GM19397 (cell line): ENCODE measurements at regions not wholly inside any gene's neighbourhood (a gene's known extent, or its start where the extent isn't known, plus 50 kb on each side); places are given as distances from the start of the nearest gene placed in this dataset.
A peak's percentile ranks its signal among the peaks of the same experiment; 100 is the strongest.
"Not testable (repeated sequence)": the region's sequence is repeated elsewhere in the genome, so short reads cannot be mapped to it uniquely, and the experiment has no call there.

Source experiments
- ATAC-seq: cut with Tn5 transposase; IDR thresholded peaks from one replicate; pipeline ENCODE4 v1.9.1; 2021; ENCODE audit warnings: mild to moderate bottlenecking, moderate library complexity; ENCODE audit not compliant: unreplicated experiment

DNA sequence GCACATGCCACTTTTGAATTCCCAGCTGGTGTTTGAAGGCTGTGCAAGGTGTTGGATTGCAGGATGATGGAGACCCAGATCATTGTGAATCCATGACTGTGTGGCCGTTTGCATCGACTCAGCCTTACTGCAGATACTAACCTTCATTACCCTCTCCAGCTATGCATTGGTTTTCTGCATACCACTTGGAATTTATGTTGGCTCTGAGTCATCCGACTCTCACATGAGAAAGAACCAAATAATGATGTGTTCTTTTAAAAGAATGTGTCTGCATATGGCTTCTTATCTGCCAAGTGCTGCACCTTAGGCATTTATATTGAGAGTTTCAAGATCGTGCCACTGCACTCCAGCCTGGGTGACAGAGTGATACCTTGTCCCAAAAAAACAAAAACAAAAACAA lies 106.7 kb upstream of the PRKX start:
- ATAC-seq: no peak

DNA sequence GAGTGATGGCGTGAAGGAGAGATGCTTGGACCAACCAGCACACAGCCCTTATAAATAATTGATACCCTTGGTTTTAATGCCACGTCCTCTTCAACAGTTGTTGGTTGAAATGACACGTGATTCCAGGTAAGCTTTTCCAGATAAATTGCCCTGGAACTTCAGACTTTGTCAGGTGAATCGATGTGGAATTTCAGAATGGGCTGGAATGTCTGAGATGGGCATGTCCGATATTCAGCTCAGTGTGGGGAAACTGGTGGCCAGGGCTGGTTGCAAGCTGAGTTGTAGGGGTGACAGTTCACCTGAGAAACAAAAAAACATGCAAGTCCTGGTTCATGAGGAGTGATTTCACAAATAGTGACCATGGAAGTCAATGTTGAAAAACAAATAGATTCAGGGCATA lies 104.0 kb upstream of the PRKX start:
- not testable (repeated sequence) for ATAC-seq

DNA sequence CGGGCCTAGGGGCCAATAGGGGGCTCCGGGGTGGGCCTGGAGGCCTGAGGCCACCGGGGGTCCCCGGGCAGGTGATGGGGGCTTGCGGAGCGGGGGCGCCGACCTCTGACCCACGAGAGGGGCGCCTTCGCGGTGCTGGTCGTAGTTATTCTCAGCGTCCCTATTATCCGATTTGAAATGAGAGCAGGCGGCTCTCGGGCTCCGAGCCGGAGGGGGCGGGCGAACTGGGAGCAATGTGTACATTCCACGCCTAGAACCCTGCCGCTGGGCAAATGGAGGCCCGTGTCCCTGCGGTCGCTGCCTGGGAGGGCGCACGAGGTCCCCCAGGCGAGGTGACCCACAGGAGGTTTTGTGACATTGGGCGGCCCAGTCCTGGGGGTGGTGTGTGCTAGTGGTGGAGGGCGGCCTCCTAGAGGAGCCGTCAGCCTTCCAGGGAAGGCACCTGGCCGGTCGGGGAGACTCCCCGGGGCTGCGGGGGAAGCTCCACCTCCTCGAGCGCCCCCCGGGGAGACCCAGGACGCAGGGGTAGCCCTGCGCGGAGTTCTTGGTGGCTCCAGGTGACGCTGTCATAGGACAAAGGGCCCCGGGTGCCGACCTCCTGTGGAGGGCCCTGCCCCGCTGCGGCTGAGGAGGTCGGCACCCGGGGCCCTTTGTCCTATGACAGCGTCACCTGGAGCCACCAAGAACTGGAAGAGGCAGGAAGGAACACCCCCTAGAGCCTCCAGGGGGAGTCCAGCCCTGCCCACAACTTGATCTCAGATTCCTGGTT lies 102.6 kb upstream of the PRKX start:
- peak; percentile 14 for ATAC-seq

DNA sequence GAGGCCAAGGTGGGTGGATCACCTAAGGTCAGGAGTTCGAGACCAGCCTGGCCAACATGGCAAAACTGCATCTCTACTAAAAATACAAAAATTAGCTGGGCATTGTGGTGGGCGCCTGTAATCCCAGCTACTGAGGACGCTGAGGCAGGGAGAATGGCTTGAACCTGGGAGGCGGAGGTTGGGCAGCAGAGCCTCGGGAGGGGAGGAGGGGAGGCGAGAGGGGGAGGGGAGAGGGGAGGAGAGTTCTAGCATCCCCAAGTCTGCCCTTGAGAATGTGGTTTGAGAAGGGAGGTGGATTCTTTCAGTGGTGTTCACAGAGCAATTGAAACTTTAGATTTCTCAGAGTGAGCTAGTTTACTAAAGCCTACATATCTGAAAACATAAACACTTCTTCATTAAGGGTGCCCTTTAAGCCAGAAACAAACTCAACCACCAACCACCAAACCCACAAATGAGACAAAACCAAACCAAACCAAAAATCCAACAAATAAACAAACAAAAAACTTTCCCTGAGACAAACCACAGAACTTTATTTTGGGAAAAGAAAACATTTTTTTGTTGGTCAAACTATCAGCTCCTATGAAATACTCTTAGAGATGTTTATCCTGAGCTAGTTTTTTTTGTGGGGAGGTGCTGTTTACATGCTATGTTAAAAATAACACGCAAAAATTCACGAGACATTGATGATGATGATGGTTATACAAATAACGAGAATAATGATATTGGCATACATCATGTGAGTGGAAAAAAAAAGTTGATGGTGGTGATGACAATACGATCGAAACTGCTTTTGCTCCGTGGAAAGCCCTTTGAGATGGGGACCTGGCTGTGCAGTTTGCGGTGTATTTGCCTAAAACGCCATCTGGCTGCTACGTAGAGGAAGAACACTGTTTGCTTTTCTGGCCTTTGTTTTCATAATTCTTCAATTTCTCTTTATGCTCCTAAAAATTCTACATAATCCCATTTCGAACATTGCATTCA lies 98.2 kb upstream of the PRKX start:
- ATAC-seq: no peak

DNA sequence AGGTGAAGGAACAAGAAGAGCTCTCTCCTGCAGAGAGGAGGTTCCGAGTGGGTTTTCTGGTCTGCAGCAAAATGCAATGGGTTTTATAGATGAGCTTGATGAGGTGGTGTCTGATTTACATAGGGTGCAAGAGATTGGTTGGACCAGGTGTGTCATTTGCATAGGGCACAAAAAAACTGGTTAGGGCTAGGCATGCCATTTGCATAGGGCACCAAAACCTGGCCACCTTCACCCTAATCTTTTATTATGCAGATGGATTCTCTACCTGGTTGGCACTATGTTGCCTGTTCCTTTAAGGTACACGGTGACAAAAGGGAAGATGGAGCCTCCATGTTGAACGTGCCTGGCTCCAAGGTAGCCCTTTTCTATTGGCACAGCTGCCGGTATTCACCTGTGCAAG lies 94.5 kb upstream of the PRKX start:
- no peak for ATAC-seq

DNA sequence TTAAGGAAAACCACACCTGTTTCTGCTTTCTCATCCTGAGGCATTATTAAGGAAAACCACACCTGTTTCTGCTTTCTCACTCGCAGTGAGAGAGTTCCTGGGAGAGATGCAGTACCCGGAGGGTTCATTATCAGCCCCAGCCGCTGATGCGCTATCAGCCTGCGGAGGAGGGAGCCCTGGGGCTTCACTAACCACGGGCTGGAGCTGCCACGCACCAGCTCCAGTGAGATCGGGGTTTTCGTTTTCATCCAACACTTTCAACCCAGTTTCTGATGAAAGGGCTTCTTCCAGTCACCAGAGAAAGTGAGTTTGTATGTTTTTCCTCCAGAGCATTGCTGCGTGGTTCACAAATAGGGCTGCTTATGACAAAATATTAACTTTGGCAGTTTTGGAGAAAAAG lies 93.2 kb upstream of the PRKX start:
- no peak for ATAC-seq

DNA sequence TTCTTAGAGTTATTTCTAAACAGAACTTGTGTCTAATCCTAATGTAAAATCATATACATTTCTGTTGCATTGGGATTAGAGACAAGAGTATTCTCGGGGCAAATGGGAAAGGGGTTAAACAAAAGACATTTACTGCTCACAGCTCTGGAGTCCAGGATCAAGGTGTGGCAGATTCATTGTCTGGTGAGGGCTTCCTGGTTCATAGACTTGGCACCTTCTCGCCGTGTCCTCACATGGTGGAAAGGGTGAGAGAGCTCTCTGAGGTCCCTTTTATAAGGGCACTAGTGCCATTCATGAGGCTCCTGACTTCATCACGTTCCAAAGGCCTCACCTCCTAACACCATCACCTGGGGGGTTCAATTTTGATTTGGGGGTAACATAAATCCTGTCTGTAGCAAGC lies 90.3 kb upstream of the PRKX start:
- ATAC-seq: no peak

DNA sequence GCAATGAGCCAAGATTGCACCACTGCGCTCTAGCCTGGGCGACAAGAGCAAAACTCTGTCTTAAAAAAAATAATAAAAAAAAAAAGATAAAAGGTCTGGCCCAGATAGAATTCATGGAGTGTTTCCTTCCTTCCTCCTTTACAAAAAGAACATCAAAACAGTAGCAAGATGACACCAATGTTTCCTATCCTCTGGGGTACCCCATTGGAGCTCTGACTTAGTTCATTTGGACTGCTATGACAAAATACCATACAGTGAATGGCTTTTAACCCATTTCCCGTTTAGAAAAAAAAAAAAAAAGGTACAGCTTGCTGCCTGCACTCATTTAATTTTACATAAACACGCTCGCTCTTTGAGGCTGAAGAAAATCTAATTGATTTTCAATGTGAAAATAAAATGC lies 89.9 kb upstream of the PRKX start:
- no peak for ATAC-seq

DNA sequence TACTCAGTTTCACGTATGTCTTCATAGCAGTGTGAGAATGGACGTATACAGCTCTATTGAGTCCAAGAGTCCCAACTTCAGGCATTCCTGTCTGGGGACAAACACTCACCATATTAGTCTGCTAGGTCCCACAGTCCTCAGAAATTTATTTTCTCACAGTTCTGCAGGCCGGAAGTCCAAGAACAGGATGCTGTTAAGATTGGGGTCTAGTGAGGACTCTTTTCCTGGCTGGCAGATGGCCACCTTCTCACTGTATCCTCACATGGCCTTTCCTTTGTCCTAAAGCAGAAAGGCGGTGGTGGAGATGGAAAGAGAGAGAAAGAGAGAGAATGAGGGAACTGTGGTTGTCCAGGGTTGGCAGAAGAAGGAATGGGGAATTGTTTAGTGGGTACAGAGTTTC lies 82.0 kb upstream of the PRKX start:
- ATAC-seq: not testable (repeated sequence)

DNA sequence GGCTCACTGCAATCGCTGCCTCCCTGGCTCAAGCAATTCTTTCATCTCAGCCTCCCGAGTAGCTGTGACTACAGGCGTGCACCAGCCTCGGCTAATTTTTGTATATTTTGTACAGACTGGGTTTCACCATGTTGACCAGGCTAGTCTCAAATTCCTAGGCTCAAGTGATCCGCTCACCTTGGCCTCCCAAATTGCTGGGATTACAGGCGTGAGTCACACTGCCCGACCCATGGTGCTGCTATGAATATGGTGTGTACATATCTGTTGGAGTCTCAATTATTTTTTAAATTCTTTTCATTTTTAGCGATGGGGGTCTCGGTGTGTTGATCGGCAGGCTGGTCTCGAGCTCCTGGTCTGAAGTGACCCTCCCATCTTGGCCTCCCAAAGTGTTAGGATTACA lies 78.0 kb upstream of the PRKX start:
- no peak for ATAC-seq

DNA sequence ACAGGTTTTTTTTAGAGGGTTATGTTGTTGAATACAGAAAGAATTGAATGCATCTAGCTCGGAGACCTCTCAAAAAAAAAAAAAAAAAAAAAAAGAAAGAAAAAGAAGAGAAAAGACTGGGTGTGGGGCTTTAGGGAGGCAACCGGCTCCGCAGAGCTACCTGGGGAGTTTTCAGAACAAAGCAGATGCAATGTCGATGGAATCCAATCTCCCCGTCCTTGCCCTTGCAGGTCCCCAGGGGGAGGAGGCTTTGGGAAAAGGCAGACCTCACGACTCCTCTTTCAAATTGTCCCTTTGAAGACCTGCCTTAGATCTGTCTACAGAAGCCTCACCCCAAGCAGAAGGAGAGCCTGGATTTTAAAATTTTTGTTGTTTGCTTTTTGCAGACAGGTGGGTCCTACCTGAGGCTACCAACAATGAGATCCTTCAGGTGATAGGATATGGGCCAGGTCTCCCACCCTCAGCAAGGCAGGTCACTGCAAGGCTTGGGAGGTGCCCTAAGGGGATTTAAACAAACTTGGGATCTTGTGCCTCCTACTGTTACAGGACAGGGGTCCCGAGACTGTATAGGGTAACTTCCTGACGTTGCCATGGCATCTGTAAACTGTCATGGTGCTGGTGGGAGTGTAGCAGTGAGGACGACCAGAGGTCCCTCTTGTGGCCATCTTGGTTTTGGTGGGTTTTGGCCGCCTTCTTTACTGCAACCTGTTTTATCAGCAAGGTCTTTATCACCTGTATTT lies 75.2 kb upstream of the PRKX start:
- ATAC-seq: no peak

DNA sequence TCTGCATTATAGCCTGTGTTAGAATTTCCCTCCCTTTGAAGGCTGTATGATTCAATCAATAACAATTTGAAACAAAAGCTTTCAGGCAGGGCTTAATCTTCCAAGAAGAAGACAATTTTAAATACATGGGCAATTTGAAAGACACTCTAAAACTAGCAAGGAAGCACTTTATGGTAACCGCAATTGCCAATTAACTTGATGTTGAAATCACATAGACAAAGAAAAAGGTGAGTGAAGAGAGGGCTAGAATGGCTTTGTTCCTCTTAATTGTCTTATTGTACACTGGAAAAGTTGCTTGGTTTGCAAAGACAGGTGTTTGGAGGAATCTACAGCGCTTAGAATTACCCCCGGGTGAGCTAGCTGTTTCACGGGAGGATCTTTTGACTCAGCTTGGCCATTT lies 74.4 kb upstream of the PRKX start:
- ATAC-seq: no peak

DNA sequence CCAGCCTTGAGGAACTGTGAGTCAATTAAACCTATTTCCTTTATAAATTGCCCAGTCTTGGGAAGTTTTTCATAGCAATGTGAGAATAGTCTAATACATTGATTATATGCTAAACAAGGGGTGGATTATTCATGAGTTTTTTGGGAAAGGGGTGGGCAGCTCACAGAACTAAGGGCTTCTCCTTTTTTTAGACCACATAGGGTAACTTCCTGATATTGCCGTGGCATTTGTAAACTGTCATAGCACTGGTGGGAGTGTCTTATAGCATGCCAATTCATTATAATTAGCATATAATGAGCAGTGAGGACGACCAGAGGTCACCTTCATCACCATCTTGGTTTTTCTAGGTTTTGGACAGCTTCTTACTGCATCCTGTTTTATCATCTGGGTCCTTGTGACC lies 72.4 kb upstream of the PRKX start:
- not testable (repeated sequence) for ATAC-seq

DNA sequence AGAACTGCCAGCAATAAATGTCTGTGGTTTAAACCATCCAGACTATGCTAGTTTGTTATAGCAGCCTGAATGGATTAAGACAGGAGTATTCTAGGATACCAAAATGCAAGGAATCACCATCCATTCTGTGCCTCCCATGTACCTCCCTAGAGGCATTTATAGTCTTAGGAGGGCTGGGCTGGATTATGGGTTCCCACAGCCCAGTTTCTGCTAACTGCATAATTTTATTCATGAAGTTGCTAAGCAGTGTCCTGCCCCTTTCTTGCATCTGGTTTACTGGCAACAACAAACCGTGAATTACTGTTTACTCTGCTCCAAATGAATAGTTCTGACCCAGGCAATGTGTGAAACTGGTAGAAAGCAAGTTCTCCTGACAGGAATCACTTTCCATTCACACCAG lies 67.1 kb upstream of the PRKX start:
- ATAC-seq: no peak

DNA sequence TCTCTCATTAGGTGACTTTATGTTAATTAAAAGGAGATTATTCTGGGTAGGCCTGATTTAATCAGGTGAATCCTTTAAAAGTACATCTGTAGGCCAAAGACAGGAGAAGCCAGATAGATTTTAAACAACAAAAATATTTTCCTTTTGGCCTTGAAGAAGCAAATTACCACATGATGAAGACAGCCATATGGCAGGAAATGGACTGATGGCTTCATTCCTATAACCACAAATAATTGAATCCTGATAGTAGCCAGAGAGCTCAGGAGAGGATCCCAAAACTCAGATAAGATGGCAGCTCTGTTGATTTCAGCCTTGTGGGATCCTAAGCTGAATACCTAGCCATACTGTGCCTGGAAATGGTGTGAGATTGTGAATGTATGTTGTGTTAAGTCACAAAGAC lies 66.1 kb upstream of the PRKX start:
- ATAC-seq: no peak

DNA sequence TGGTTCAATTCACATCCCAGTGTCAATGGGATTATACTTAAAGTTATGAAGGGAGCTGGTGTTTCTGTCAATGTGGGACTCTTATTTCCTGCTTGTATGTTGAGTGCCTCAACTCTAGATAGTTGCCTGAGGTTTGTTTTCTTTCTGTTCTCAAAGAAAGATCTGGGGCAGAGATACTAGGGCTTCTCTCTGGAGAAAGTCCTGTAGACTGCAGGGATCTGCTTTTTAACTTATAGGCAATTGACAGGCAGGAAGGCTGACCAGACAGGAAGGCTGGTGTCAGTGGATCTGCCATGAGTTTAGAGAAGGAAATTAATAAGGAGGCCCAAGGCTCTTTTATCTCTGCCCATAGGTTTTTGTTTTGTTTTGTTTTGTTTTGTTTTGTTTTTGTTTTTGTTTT lies 64.0 kb upstream of the PRKX start:
- ATAC-seq: no peak

DNA sequence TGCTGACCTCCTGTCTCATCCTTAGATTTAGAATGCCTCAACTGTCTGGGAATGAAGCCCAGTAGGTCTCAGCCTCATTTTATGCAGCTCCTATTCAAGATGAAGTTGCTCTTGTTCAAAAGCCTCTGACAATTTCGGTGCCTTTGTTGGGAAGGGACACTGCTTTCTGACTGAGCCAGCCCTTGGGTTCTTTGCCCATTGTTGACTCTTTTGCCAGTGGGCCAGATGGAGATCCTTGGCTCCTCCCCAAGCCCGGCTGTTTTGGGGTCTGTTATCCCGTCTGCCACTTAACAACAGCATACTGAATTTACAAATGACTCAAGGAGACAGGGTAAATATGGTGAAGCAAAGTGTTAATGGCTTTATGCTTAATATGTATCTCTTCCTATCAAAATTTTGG lies 58.3 kb upstream of the PRKX start:
- ATAC-seq: no peak

DNA sequence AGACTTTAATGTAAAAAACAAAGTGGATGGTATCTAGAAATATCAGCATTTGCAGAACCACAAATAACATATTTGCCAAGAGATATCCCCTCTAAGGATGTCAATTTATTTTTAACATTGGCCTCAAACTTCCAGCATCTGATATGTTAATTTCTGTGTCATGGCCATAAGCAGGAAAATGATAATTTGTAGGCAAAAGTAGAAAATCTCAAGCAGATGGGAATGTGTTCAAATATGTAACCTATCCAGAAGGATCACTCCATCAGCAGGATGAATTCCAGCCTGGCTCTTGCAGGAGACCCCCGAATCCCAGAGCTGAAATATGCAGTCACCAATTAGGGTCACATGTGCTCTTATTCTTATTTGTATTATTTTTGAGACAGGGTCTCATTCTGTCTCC lies 55.4 kb upstream of the PRKX start:
- ATAC-seq: no peak
